Prostate gland (tissue), 2 donors: ENCODE measurements at regions not wholly inside any gene's neighbourhood (a gene's known extent, or its start where the extent isn't known, plus 50 kb on each side); places are given as distances from the start of the nearest gene placed in this dataset.

Experiments used
- DNase-seq: peaks from one replicate; pipeline ENCODE4 v3.0.0-alpha.2; 2019; ENCODE audit warnings: low spot score
- H3K27ac ChIP-seq, 2 donors: fragments of 200-600 bp; sonication (generic); 2 replicates each; pipeline ENCODE4 v1.5.1; 2017 to 2019
- H3K27me3 ChIP-seq: fragments of 200-600 bp; sonication (generic); replicated peaks from 2 replicates; pipeline ENCODE4 v1.5.1; 2019; ENCODE audit not compliant: insufficient read depth
- H3K36me3 ChIP-seq, 2 donors: fragments of 200-600 bp; sonication (generic); 1 replicate in 1 of 2; 2 replicates in 1 of 2; pipeline versions ENCODE4 v1.5.1 to v1.8.1; 2017 to 2019
- H3K4me1 ChIP-seq: fragments of 200-600 bp; sonication (generic); replicated peaks from 2 replicates; pipeline ENCODE4 v1.5.1; 2019
- H3K4me3 ChIP-seq, 2 donors: fragments of 200-600 bp; sonication (generic); 2 replicates each; pipeline ENCODE4 v1.5.1; 2017 to 2019
- H3K9me3 ChIP-seq: fragments of 200-600 bp; sonication (generic); 2 replicates; pipeline ENCODE4 v1.5.1; 2017
- CTCF ChIP-seq, 4 experiments: fragments of 200-600 bp in 2 of 4; fragments of 450-650 bp in 2 of 4; sonication (generic) in 2 of 4; IDR thresholded peaks; 1 replicate in 3 of 4; 2 replicates in 1 of 4; pipeline ENCODE4 v1.5.1; 2016 to 2019; ENCODE audit warnings: antibody characterized with exemption in 4 of 4, mild to moderate bottlenecking in 2 of 4, moderate library complexity in 2 of 4
- POLR2A ChIP-seq: fragments of 450-650 bp; IDR thresholded peaks from one replicate; pipeline ENCODE4 v1.6.1; 2016; ENCODE audit warnings: antibody characterized with exemption, mild to moderate bottlenecking
- POLR2AphosphoS5 ChIP-seq: sonication (generic); formaldehyde crosslinking; IDR thresholded peaks from one replicate; pipeline ENCODE4 v1.6.1; 2017; ENCODE audit warnings: antibody characterized with exemption
- WGBS: methylation state at CpG from one replicate; pipeline ENCODE4 v1.1.5; 2018; 5-methylcytosine and 5-hydroxymethylcytosine counted together
- intact Hi-C: fragments of 100-400 bp; cut with DNase I; formaldehyde crosslinking; loops from one replicate; pipeline ENCODE4 v1.14.2; 2022

DNA sequence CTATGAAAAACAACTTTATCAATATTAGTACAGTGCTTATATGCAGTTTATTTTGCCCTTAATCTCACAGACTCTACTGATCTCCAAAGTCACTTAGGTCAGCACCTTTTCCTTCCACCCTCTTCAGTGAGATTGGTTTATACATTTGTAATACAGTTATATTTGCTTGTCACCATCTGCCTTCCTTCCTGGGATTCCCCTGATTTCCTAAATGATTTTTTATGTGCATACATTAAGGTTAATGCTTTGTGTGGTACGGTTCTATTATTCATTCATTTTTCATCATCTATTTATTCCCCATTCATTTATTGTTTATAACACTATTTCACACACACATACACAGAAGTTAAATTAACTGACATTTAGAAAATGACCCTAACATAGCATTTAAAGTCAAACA lies 419.8 kb upstream of the CDH11 start:
- Histone ChIP-seq H3K4me3 (no peak overlapping the region), H3K27ac (no peak overlapping the region), H3K27me3 (no peaks in the 10 kb centered on the region), H3K36me3 (no peaks in the 10 kb centered on the region), H3K4me1 (no peaks in the 10 kb centered on the region), H3K9me3 (no peaks in the 10 kb centered on the region)
- no peak for TF ChIP-seq CTCF (IDR thresholded peaks at IDR 0.05)
- no peak for TF ChIP-seq POLR2AphosphoS5
- TF ChIP-seq POLR2A, result no peak
- no peak for DNase-seq
- WGBS, result 83% methylated on average over 1 of the region's 1 CpG
- intact Hi-C loops, result no loop called here

- no peaks in the 10 kb centered on the region for H3K36me3 ChIP-seq
- H3K27me3 ChIP-seq, result no peaks in the 10 kb centered on the region
- intact Hi-C loops, result no loop called here
- H3K4me3 ChIP-seq, result no peak overlapping the region
- TF ChIP-seq POLR2A, result no peak
- TF ChIP-seq POLR2AphosphoS5, result no peak
- no peak for TF ChIP-seq CTCF (IDR thresholded peaks at IDR 0.05)
- no peaks in the 10 kb centered on the region for H3K4me1 ChIP-seq
- no peaks in the 10 kb centered on the region for H3K9me3 ChIP-seq
- DNase-seq, result no peak
- H3K27ac ChIP-seq, result no peak overlapping the region
These were observed 419.0 kb upstream of the CDH11 start for GRCh38 chr16:65540901-65541300.

DNA sequence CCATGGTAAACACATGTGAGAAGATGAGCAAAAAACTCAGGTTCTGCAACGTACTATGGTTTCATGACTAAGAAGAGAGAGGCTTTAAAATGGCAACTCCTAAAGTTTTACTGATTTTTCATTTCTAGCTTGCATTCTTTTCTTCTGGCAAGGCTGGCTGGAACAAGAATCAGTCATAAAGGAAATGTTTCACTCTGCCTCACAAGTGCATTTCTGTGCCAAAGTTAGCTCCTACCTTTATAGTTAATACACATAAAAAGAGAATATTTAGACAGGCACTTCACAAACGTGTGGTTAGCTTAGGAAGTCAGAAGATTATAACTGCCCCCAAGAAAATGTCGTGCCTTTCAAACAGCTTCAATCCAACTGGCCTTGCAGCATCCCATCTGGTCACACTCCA lies 417.1 kb upstream of the CDH11 start:
- no peaks in the 10 kb centered on the region for H3K4me1 ChIP-seq
- 24% methylated on average over 3 of the region's 3 CpGs for WGBS
- no peak overlapping the region for H3K27ac ChIP-seq
- no peaks in the 10 kb centered on the region for H3K27me3 ChIP-seq
- no peaks in the 10 kb centered on the region for H3K9me3 ChIP-seq
- intact Hi-C loops, result no loop called here
- H3K4me3 ChIP-seq, result no peak overlapping the region
- no peak for DNase-seq
- H3K36me3 ChIP-seq, result no peaks in the 10 kb centered on the region
- TF ChIP-seq POLR2AphosphoS5, result no peak
- TF ChIP-seq POLR2A, result no peak
- no peak for TF ChIP-seq CTCF (IDR thresholded peaks at IDR 0.05)

DNA sequence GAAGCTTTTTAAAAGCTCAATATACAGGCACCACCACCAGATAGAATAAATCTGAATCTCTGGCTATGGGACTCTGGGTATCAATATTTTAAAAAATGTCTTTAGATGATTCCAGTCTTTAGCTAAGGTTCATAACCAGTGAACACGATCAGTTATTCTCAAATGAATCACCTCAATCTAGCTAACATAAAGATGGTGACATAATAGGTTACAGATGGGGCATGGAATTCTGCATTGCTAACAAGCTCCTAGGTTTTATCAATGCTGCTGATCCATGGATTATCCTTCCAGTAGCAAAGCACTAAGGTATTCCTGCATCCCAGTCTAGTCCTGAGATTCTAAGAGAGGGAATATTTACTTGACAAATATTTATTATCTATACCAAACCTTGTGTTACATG lies 415.5 kb upstream of the CDH11 start:
- 91% methylated on average over 1 of the region's 1 CpG for WGBS
- no peak for TF ChIP-seq CTCF (IDR thresholded peaks at IDR 0.05)
- TF ChIP-seq POLR2A, result no peak
- Histone ChIP-seq H3K27me3 (no peaks in the 10 kb centered on the region), H3K36me3 (no peaks in the 10 kb centered on the region), H3K9me3 (no peaks in the 10 kb centered on the region), H3K4me3 (no peak overlapping the region), H3K4me1 (no peaks in the 10 kb centered on the region), H3K27ac (no peak overlapping the region)
- intact Hi-C loops, result no loop called here
- DNase-seq, result no peak

- Histone ChIP-seq H3K9me3 (no peaks in the 10 kb centered on the region), H3K4me1 (no peaks in the 10 kb centered on the region), H3K36me3 (no peaks in the 10 kb centered on the region), H3K27ac (no peak overlapping the region), H3K4me3 (no peak overlapping the region), H3K27me3 (no peaks in the 10 kb centered on the region)
- no peak for DNase-seq
- TF ChIP-seq POLR2AphosphoS5 (no peak), POLR2A (no peak), CTCF (IDR thresholded peaks at IDR 0.05) (no peak)
- WGBS, result 86% methylated on average over 2 of the region's 2 CpGs
- intact Hi-C loops, result no loop called here
These were observed 412.3 kb upstream of the CDH11 start for GRCh38 chr16:65534121-65534528.
